GM18861 (cell line): ENCODE measurements at regions not wholly inside any gene's neighbourhood (a gene's known extent, or its start where the extent isn't known, plus 50 kb on each side); places are given as distances from the start of the nearest gene placed in this dataset.
"Not testable (repeated sequence)": the region's sequence is repeated elsewhere in the genome, so short reads cannot be mapped to it uniquely, and the experiment has no call there.

Experiments
- ATAC-seq: cut with Tn5 transposase; IDR thresholded peaks from one replicate; pipeline ENCODE4 v1.9.1; 2021; ENCODE audit not compliant: unreplicated experiment

DNA sequence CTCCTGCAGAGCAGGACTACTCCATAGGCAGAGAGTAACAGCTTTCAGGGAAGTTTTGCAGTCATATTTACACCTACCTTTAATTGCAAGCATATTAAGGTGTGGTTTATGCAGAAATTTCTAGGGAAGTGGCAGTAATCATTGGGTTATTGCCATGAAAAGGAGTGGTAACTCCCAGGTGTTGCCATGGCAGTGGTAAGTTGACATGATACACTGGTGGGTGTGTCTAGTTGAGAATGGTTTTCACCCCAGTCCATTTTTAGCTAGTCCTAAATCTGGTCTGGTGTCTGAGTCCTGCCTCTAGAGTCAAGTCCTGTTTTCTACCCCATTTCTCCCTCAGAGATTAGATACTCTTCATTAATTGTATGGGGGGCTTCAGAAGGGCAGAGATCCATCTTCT lies 128.4 kb upstream of the GMNC start:
- no peak for ATAC-seq

DNA sequence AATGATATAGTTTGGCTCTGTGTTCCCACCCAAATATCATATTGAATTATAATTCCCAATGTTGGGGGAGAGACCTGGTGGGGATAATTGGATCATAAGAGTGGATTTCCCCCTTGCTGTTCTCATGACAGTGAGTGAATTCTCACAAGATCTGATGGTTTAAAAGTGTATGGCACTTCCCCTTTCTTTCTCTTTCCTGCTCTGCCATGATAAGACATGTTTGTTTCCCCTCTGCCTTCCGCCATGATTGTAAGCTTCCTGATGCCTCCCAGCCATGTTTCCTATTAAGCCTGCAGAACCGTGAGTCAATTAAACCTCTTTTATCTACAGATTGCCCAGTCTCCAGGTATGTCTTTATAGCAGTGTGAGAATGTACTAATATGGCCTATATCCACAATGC lies 126.7 kb upstream of the GMNC start:
- no peak for ATAC-seq

DNA sequence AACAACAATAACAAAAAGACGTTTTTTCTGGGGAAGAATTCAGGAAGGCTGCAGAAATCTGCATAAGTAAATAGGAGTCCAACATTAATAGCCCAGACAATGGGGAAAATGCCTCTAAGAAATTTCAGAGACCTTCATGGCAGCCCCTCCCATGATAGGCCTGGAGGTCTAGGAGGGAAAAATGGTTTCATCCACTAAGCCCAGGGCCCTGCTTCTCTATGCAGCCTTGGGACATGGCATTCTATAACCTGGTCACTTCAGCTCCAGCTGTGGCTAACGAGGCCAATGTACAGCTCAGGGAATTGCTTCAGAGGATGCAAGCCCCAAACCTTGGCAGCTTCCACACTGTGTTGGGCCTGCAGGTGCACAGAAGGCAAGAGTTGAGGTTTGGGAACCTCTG lies 125.6 kb upstream of the GMNC start:
- ATAC-seq = no peak

DNA sequence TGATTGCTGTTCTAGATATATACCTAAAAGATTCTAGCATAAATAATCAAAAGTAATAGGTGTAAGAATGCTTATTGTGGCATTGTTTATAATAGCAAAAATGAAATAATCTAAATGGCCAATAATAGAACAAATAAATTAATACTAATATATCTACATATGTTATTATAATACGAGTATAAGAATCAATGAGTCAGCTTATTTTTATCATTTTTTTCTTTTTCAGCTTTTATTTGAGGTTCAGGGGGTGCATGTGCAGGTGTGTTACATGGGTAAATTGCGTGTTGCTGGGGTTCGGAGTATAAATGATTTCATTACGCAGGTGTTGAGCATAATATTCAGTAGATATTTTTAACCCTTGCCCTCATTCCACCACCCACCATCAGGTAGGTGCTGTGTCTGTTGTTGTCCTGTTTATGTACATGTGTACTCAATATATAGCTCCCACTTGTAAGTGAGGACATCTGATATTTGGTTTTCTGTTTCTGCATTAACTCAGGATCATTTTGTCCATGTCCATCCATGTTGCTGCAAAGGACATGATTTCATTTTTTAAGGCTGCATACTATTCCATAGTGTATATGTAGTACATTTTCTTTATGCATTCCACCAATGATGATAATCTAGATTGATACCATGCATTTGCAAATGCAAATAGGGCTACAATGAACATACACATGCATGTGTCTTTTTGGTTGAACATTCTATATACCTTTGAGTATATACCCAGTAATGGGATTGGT lies 122.2 kb upstream of the GMNC start:
- ATAC-seq = no peak

DNA sequence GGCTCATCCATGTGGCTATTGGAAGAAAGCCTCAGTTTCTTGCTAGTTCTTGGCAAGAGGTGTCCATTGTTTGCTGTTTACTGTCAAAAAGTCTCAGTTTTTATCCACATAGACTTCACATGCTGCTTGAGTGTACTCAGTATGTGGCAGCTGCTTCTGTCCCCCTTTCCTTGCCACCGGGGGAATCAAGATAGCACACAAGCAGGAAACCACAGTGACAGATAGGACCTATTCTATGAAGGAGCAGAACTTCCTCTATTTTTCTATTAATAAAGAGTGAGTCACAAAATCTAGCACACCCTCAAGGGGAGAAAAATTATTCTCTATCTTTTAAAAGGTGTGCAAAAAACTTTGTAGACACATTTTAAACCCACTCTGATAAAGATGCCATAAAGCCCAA lies 121.4 kb upstream of the GMNC start:
- peak; percentile 85 for ATAC-seq

DNA sequence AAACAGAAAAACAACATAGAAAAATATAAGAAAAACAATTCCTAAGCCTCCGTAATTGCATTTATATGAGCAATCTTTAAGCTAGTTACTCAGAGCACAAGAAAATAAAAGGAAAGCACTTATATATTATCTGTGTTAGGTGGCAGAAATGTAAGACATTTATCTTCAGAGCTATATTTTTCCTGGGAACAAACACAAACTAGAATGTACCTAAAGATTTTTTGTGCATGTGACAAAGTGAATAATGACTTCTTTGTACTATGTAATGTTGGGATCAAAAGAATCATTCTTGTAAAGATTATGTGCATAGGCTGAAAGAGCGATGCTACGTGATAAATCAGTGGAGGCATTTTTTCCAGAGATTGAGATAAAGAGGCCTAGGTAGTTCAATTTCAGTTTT lies 111.3 kb upstream of the GMNC start:
- ATAC-seq = no peak

DNA sequence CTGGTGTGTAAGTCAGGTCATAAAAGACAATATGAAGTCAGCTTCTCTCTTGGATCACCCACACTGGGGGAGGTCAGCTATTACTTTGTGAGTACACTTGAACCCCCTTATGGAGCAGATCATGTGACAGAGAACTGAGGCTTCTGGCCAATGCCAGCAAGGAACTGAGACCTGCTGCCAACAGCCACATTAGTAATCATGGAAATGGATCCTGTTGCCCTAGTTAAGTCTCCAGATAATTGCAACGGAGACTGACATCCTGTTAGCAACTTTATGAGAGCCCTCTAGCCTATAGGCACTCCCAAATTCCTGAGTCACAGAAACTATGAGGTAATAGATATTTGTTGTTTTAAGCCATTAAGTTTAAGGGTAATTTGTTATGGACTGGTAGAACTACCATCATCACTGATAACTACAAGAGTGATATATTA lies 110.4 kb upstream of the GMNC start:
- no peak for ATAC-seq

DNA sequence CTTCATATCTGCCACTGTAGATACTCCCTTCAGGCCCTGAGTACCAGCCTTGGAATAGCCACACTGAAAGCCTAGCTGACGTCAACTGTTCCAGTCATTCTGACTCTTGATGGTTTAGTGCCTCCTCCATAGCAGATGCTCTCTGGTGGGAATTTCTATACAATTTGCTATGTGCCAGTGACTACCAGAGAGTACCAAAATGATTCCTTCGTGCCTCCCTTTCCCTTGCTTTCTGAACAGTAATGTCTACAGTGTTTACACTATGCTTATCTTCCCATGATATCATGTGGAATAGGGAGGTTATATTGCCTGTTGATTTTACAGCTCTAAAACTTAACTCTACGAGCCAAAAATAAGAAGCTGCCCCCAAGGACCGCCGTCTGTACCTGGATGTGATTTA lies 109.7 kb upstream of the GMNC start:
- ATAC-seq = no peak

DNA sequence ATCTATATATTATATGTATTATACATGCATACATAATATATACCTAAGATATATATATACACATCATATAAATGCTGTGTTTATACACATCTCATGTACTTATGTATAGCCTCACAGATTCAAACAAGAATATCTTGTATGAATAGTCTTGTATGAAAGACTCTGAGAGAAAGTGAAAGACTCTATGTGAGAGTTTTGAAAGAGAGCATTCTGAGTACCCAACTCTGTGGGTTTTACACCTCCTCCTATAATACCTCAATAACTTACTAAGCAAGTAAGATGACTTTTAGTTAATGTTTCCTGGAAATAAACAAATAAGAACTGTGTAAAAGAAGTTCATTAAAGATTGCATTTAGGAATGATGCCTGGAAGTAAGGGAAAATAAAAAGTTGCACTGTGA lies 108.1 kb upstream of the GMNC start:
- ATAC-seq = no peak

DNA sequence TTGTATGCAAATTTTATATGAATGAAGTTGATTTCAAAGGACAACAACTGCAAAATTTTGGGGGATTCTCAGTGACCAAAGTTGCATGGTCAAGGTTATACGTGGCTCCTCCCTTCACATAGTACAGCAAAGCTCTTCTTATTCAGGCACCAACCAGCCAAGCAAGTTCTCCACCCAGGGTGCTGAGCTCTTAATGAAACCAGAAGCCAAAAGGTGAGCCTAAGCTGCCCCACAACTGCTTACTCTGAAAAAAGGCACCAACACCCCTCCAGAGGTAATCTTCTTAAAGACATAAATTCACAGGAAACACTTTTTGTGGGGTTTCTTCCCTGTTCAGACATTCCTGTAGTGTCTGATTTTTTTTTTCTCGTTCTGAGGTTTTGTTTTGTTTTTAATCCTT lies 106.1 kb upstream of the GMNC start:
- no peak for ATAC-seq

DNA sequence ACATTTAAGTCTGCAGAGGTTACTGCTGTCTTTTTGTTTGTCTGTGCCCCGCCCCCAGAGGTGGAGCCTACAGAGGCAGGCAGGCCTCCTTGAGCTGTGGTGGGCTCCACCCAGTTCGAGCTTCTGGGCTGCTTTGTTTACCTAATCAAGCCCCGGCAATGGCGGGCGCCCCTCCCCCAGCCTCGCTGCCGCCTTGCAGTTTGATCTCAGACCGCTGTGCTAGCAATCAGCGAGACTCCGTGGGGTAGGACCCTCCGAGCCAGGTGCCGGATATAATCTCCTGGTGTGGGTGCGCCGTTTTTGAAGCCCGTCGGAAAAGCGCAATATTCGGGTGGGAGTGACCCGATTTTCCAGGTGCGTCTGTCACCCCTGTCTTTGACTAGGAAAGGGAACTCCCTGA lies 102.4 kb upstream of the GMNC start:
- ATAC-seq = not testable (repeated sequence)

DNA sequence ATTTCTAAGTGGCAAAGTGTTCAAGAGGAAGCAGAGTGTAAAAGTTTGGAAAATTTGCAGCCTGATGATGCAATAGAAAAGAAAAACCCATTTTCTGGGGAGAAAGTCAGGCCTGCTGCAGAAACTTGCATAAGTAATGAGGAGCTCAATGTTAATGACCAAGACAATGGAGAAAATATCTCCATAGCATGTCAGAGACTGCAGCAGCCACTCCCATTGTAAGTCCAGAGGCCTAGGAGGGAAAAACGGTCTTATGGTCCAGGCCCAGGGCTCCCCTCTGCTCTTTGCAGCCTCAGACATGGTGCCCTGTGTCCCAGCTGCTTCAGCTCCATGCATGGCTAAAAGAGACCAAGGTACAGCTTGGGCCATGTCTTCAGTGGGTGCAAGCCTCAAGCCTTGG lies 96.6 kb upstream of the GMNC start:
- ATAC-seq = no peak

DNA sequence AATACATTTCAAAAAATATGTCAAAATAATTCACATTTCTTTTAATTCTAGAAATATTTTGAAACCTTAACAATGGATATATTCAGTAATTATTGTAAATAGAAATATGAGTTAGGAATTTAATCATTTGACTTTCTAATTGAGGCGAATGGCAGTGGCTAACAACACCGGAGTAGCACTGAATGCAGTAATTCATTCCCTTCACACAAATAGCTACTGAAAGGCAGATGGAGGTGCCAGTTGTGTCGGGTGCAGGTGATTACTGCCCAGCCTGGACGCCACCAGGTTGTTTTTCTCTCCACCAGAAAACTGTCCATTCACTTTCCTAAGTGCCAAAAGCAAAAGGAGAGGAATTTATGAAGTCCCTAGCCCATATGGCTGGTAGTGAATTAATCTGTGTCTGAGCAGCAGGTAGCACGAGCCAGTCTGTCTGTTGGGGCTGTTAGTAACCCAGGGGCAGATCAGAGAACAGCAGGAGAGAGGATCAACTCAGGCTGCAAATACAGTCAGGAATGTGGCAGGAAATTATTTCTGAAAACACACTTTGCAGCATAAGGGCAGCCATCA lies 79.3 kb upstream of the GMNC start:
- no peak for ATAC-seq

DNA sequence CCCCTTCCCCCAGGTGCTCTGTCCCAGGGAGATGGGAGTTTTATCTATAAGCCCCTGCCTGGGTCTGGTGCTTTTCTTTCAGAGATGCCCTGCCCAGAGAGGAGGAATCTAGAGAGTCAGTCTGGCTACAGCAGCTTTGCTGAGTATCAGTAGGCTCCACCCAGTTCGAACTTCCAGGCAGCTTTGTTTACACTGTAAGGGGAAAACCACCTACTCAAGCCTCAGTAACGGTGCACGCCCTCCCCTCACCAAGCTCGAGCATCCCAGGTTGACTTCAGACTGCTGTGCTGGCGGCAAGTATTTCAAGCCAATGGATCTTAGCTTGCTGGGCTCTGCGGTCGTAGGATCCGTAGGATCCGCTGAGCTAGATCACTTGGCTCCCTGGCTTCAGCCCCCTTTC lies 72.1 kb upstream of the GMNC start:
- ATAC-seq = not testable (repeated sequence)

DNA sequence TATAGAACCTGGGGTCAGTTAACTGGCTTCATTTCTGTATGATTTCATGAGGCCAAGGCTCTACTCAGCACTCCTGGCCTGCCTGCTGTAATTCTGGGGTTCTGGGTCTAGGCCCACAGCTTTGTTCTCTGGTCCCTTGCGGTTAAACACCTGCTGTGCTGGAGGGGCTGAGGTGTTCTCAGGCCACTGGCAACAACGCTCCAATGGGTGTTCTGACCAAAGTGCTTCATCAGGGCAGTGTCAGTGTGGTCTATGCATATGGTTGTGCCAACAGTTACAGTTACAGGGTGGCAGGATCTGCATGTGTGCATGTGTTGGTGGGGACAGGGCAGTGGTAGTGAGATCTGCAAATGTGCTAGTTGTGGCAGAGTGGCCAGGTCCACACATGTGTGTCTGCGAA lies 64.1 kb upstream of the GMNC start:
- ATAC-seq = no peak

DNA sequence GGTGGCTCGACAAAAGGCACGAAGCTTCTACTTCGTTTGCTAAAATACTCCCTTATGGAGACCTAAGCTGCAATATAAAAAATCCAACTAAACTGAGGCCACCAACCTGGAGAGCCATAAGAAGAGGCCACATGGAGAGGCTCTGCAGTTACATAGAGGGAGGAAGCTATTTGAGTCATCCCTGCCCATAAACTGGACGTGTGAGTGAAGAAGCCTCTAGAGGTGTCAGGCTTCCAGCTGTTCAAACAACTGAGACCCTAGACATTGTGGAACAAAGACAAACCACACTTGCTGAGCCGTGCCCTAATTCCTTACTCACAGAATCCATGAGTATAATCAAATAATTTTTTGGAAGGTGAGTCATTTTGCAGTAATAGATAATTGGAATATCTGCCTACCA lies 50.2 kb upstream of the GMNC start:
- no peak for ATAC-seq
